HG03175 (cell line): ENCODE measurements at regions not wholly inside any gene's neighbourhood (a gene's known extent, or its start where the extent isn't known, plus 50 kb on each side); places are given as distances from the start of the nearest gene placed in this dataset.

Source experiments
- ATAC-seq: cut with Tn5 transposase; IDR thresholded peaks from one replicate; pipeline ENCODE4 v1.9.1; 2021; ENCODE audit warnings: mild to moderate bottlenecking, moderate library complexity; ENCODE audit not compliant: unreplicated experiment

DNA sequence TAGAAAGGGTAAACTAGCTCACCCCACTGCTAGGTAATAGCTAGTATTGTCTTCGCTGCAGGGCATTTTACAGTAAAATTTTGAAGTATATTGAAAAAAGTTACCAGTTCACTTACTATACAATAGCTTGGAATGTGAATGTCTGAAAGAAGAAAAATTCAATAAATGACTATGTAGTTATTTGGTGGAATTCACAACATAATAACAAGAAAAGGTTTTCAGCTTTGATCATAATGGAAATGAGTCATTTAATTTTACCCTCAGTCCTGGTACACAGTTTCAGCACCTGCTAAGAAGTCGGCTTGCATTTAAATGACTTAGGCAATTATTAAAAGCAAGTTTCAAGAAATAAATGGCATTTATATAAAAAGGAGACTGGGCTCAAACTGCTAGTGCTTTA lies 90.4 kb downstream of the NUP35 start:
- peak; percentile 90 for ATAC-seq

DNA sequence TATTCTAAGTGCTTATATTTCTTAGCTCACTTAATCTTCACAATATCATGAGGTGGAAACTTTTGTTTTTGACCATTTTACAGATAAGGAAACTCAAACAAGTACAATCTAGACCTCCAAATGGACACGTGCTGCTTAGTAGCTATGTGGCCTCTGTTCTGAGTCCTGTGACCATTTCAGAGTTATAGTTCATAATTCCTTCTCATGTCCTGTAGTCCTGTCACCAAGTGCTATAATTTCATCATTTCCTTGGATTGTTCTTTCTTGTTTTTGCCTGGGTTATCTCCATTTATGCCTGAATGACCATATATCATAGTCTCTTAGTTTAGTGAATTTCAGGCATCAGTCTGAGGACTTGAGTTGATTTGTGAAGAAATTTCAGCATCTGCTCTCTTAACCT lies 91.7 kb downstream of the NUP35 start:
- no peak for ATAC-seq

DNA sequence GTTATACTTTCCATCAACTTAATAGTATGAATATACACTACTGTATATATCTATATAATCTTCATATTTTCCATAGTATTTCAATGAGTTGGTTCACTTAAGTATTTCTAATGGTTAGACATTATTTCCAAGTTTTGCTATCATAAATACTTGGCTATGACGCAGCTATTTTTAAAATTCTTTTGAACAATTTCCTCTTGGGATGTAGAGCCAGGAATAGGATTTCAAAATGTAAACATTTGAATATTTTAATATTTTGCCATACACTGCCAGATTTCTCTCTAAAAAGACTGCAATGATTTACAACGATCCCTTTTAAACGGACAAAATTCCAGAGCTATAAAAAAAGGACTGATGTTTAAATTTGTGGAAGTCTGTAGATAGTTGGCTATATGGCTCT lies 95.6 kb downstream of the NUP35 start:
- ATAC-seq: no peak

DNA sequence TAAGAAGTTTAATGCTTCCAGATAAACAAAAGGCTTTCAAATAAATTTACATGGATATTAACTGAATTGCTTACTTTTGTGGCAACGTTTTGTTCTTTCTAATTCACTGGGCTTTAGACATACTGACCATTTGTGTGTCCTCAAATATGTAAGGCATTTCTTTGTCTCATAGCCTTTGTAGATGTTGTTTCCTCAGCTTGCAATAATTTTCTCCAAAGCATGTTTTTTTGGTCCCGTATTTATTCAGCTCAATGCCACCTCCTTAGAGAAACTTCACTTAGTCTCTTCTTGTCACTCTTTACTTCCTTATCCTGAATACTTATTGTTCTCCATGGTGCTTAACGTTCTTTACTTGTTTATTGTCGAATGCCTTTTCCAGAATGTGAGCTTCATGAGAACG lies 98.5 kb downstream of the NUP35 start:
- ATAC-seq: no peak

DNA sequence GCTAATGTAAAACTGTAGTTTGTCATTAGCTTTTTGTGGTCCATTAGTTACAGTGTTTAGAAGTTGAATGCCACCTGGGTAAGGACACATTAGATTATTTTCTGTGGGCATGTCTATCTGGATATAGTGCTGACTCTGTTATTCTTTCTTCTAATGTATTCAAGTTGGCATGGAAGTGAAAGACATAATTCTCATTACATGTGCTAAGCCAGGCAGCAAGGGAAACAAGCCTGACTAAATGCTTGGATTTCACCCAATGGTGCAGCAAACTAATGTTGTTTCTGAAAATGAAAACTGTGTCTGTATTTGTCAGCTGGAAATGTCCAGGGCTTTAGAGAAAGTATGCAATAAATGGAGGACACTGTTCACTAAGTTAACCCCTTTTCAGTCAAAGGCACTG lies 100.7 kb downstream of the NUP35 start:
- ATAC-seq: no peak

DNA sequence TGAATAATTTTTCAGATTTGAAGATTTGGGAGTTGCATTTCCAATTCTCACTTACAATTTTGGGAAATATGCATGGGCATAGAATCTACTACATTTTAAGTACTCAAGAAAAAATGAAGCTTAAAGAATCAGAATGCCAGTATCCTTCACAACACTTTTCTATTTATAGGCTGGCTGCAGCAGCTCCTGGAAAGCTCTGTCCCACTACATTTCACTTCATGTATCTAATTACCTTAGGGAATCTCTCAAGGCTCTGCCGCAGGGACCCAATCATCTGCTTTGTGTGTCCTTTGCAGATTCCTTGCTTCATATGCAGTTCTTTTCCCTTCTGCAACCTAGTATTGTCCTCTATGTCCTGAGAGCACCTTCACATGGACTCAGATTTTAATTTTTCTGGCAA lies 102.9 kb downstream of the NUP35 start:
- no peak for ATAC-seq

DNA sequence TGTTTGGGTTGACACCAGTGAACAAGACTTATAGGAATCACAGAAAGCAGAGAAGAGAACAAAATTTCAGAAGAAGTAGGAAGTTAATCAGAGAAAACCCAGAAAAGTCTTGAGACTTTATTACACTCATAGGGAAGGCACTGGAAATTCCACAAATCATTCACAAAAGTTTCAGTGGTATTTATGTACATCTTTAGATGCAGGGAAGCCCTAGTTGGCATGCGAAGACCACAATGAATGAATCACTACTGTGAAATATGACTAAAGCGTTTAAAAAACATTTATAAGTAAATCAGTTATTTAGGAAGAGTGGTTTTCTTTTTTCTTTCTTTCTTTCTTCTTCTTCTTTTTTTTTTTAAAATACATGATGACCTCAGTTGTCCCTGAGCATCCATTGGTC lies 105.1 kb downstream of the NUP35 start:
- ATAC-seq: no peak

DNA sequence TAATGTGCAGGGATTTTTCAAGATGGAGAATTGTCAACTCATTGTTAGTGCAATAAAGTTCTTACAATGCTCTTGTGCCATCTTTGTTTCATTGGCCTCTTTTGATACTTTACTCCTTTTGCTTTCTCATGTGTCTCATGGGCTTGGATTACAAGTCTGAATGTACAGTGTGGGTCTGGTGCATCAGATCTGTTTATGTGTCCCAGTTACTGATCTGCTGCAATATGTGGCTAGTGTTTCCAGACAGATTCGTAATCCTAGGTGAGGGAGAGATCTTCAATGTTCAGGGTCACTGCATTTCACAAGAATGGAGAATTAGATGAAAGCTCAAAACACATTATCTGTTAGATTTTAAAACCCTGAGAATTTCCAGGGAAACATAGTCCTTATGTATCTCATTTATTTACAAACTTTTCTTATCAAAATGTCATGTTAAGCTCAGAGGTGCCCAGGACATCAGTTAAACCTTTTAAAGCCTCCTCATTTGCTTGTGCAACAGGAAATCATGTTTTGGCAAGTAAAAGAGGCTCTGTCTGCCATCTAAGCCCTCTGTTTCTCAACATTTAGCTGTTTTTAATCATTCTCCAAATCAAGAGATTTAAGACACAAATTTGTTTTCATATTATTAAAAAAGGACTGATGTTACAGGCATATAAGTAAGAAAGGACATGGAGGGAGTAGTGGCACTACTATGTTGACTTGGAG lies 108.1 kb downstream of the NUP35 start:
- no peak for ATAC-seq

DNA sequence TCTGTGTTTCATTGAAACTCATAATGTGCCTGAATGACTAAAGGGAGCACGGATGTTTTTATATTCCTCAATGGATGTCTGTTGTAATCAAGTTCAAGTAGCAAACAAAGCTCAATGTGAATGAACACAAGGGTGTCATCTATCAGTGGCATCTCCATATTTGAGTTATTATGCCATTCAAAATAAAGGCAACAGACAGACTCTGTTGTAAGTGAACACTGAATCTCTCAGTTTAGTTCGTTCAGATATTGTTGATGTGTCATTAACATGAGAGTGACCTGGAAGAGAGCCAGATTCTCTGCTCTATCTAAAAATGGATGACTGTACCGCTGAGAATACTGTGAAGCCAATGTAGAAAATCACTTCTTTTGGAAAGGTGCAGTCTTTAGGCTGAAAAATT lies 118.7 kb downstream of the NUP35 start:
- no peak for ATAC-seq

DNA sequence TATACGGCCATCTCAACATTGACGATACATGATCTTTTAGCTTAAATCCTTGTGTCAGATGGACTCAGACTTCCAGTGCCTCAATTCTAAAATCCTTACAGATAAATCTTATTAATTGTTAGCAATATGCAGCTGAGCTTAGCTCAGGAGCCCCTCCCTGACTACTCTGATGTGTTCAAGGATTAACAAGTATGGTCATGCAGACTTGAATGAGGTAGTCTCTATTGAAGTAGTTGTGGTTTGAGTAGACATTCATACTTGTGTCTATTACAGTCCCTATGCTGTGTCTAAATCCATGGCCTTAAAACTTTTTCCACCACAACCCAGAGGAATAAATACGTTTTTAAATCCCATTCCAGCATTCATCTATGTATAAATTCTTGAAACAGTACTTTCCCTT lies 119.5 kb downstream of the NUP35 start:
- ATAC-seq: no peak

DNA sequence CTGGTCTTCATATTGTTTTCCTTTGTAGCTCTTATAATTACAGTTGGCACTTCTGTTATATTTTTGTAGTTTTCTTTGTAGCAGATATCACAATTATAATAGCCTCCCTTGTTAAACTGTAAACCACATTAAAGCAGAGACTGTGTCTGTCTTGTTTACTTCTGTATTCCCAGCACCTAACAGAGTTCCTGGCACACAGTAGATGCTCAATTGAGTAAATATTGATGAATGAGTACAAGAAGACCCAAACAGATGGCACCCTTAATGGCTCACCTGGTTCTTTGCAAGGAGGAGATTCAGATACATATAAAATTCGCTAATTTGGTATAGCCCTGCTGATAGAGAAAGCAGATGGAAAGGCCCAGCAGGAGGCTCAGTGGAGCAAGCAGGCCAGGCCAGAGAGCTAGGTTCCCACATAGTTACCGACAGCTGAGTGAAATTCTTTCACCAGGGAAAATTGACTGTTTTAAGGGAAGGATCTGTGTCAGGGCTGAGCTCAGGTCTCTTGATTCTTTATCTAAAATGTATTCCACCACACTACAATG lies 120.1 kb downstream of the NUP35 start:
- no peak for ATAC-seq

DNA sequence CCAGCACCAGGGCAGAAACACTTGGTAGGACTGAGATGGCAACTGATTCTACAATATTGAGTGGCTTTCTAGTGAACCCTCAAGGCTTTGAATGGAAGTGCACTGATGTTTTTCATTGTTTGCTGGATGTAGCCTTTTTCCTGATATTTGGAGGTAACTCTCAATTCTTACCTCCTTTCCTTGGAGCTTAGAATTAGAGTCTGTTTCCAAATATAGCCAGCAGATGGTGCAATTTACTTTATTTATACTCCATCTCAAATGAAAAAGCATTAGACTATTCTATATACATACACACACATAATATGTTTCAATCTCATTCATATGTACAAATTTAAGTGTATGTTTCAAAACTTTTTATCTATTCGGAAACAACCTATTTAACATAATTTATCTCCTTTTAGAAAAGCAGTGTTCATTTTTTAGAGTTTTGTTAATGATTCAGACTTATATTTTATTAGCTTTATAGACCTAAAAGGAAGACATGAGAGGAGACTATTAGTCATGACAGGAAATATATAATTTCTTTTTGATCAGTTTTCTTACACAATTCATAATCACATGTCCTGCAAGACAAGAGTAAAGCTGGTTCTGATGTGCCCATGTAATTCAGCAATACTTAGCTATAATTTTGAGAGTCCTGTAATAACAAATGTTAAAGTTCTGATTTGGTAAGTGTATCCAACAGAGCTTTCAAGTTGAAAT lies 124.8 kb downstream of the NUP35 start:
- ATAC-seq: peak; percentile 62

DNA sequence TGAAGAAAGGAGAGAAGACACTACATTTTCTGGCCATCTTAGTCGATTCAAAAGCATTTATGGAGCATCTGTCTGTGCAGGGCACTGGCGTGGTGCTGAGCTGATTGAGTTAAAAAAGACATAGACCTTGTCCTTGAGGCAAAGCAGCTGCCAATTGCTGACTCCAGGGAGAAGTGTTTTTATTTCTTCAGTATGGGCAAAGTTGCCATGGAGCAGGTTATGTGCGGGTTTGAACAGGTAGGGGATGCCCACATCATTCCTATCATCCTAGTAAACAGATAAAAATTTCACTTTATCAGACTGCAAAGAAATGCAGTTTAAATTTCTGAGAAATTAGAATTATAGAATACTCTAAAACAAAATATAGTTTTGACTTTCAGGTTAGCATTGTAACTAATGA lies 125.8 kb downstream of the NUP35 start:
- ATAC-seq: no peak

DNA sequence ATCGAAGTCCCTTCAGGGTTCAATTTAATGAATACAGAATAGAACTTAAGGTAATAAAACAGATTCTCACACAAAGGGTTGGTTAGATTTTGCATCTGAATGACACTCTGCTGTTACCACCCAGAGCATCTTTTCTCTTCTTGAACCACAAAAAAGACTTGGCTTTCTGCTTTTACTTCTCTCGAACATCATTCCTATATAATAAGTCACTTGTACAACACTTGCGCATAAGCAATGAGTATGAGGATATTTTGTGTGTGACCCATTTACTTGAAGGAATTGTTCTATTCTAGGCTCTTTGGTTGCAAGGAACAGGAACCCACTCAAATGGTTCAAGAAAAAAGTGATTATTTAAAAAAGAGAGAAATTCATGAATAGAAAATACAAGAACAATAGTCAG lies 126.2 kb downstream of the NUP35 start:
- no peak for ATAC-seq

DNA sequence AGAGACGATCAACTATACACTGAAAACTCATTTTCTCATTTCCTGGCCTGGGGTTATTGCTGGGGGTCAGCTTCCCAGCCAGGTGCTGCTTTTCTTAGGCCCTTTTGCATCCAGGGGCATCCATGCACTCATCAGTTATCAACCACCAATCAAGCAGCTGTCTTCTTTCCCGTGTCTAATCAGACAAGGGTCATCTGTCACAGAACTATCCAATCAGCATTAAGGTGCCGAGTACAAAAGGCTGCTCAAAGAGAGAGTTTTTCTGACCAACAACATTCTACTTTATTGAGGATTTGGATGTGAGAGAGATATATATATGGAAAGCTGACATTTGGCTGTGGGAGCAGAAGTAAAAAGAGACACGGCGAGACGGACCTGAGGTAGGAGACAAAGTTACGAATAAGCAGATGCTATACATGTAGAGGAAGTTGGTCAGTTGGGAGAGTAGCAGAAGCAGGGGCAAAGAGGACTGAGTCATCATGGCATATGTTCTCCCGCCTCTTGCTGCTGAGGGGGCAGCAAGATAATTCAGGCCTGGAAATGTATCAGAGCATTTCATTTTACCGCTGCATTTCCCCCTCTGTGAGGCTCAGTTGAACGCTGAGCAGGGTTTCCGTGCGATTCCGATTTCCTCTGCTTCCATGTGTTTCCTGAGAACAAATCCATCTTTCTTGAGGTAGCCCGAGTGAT lies 129.3 kb downstream of the NUP35 start:
- no peak for ATAC-seq

DNA sequence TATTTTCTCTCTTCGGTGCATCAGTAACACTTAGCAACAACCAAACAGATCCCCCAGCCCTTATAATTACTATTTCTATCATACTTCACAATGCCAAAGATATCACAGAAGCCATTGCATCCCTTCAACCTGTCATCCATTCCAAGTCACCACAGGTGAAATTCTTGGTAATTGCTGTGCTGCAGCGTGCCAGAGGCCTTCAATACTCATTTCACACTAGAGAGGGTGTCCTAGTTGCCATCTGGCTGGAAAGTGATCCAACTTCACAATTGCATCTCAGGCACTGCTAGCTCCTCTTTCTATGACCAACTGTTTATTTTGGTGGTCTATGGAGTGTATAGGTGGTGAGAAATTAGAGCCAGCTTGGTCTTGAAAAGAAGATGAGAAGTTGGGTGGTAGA lies 131.2 kb downstream of the NUP35 start:
- ATAC-seq: no peak

DNA sequence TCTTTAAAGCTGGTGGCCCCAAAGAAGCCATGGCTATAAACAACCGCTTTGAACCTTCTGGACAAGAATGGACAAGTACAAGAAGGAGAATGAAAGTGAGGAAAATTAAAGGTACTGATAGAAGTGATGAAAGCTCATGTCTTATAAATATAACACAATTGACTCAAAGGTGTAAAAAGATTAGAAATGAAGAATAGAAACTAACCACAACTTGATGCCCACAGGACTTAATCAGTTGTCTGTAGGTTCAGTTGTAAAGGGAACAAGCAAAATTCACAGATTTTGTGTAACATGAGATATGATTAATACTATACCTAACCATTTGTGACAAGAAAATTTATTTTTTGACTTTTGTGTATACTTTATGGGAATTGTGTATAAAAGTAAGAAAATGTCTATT lies 135.7 kb downstream of the NUP35 start:
- no peak for ATAC-seq

DNA sequence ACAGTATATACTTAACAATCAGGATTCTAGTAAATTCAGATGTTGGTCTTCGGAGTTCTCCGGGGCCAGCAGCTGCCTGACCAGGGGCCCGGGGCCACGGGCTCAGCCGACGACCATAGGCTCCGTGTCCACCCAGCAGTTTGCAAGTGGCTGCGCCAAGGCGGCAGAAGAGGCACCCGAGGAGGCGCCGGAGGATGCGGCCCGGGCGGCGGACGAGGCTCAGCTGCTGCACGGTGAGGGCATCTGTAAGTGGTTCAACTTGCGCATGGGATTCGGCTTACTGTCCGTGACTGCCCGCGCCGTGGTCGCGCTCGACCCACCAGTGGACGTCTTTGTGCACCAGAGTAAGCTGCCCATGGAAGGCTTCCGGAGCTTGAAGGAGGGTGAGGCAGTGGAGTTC lies 136.3 kb downstream of the NUP35 start:
- ATAC-seq: no peak

DNA sequence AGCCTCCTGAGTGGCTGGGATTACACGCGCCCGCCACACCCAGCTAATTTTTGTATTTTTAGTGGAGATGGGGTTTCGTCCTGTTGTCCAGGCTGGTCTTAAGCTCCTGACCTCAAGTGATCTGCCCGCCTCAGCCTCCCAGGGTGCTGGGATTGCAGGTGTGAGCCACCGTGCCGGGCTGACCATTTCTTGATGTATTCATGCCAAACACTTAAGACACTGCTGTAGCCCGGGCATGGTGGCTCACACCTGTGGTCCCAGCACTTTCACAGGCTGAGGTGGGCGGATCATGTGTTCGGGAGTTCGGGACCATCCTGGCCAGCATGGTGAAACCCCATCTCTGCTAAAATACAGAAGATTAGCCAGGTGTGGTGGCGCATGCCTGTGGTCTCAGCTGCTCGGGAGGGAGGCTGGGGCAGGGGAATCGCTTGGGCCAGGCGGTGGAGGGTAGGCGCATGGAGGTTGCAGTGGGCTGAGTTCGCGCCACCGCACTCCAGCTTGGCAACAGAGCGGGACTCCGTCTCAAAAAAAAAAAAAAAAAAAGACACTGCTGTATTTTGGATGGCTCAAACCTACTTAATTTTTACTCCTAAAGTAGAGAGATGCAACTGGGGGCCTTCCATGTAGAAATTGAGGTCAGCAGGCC lies 140.8 kb downstream of the NUP35 start:
- no peak for ATAC-seq

DNA sequence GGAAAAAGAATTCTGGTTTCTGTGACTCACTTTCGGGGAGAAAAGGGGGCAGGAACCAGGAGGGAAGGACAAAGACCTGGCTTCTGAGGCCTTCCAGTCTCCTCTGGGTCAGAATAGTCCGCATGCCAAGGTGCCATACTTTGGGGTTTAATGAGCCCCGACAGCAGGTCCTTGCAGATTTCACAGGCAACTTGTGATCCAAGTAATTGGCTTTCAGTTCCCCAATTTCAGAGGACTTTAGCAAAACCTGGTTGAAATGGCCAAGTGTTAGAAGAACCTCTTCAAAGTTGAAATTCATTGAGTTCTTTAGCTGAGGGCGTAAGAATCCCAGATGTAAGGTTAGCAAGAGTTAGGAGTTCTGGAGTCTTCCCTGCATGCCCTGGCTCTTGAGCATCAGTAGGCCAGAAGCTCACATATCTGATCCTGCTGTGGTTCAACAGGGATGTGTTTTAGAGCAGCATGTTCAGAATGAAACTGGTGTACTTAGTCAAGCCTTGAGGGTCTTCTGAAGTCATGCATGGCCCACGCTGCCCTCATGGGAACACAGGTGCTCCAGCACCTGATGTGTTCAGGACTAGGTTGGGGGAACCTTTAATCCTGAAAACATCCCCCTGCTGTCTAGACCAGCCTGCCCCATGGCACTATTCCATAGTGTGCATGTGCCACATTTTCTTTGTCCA lies 143.0 kb downstream of the NUP35 start:
- ATAC-seq: no peak

DNA sequence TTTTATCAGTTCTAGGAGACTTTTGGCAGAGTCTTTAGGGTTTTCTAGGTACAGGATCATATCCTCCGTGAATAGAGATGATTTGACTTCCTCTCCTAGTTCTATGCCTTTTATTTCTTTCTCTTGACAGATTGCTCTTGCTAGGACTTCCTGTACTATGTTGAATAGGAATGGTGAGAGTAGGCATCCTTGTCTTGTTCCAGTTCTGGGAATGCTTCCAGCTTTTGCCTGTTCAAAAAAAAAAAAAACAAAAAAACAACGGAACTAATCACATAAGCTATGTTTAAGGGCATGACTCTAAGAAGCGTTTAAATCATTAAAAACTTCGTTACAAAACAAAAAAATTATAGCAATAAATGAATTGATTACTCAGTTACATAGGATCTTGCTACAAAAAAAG lies 145.7 kb downstream of the NUP35 start:
- ATAC-seq: no peak
